ENCODE measurements at regions not wholly inside any gene's neighbourhood (a gene's known extent, or its start where the extent isn't known, plus 50 kb on each side); places are given as distances from the start of the nearest gene placed in this dataset.
A peak's percentile ranks its signal among the peaks of the same experiment; 100 is the strongest.

- no peaks in the 10 kb centered on the region for H3K27me3 ChIP-seq
- no peak overlapping the region for H3K27ac ChIP-seq
- intact Hi-C loops (cut with DNase I; ENCODE audit: low total_unique reads) = no loop called here
- no peaks in the 10 kb centered on the region for H3K4me1 ChIP-seq
- H3K36me3 ChIP-seq = no peaks in the 10 kb centered on the region
- TF ChIP-seq, protein P1, sequence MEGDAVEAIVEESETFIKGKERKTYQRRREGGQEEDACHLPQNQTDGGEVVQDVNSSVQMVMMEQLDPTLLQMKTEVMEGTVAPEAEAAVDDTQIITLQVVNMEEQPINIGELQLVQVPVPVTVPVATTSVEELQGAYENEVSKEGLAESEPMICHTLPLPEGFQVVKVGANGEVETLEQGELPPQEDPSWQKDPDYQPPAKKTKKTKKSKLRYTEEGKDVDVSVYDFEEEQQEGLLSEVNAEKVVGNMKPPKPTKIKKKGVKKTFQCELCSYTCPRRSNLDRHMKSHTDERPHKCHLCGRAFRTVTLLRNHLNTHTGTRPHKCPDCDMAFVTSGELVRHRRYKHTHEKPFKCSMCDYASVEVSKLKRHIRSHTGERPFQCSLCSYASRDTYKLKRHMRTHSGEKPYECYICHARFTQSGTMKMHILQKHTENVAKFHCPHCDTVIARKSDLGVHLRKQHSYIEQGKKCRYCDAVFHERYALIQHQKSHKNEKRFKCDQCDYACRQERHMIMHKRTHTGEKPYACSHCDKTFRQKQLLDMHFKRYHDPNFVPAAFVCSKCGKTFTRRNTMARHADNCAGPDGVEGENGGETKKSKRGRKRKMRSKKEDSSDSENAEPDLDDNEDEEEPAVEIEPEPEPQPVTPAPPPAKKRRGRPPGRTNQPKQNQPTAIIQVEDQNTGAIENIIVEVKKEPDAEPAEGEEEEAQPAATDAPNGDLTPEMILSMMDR (IDR thresholded peaks at IDR 0.05) = no peak
- TF ChIP-seq EP300 (IDR thresholded peaks at IDR 0.05) (no peak), POLR2AphosphoS5 (IDR thresholded peaks at IDR 0.05) (no peak)
- H3K9me3 ChIP-seq = no peaks in the 10 kb centered on the region
- 53 to 69% (median 63%) methylated on average over 1 of the region's 1 CpG for WGBS, 5 donors
- no peak overlapping the region for H3K4me3 ChIP-seq
- DNase-seq = peak in 1 of 2 donors; percentile 8
Measured at GRCh38 chr3:118229196-118229595, 805.5 kb downstream of the IGSF11 start.

- TF ChIP-seq POLR2A (IDR thresholded peaks at IDR 0.05) (no peak), EP300 (IDR thresholded peaks at IDR 0.05) (no peak), POLR2AphosphoS5 (IDR thresholded peaks at IDR 0.05) (no peak)
- TF ChIP-seq, protein P1 (IDR thresholded peaks at IDR 0.05) = no peak
- Histone ChIP-seq H3K9me3 (no peaks in the 10 kb centered on the region), H3K4me3 (no peak overlapping the region), H3K27me3 (no peaks in the 10 kb centered on the region), H3K4me1 (no peaks in the 10 kb centered on the region), H3K27ac (no peak overlapping the region), H3K36me3 (no peaks in the 10 kb centered on the region)
- DNase-seq = no peak
- intact Hi-C loops (cut with DNase I; ENCODE audit: low total_unique reads) = no loop called here
- WGBS, 5 donors = 46 to 87% (median 79%) methylated on average over 2 of the region's 2 CpGs
Measured at GRCh38 chr3:118231578-118231977, 803.1 kb downstream of the IGSF11 start.

- 83 to 93% (median 87%) methylated on average over 4 to 5 of the region's 5 CpGs for WGBS, 5 donors
- no peak overlapping the region for H3K27ac ChIP-seq
- DNase-seq = no peak
- no peaks in the 10 kb centered on the region for H3K27me3 ChIP-seq
- no peak for TF ChIP-seq EP300 (IDR thresholded peaks at IDR 0.05)
- TF ChIP-seq POLR2AphosphoS5 (IDR thresholded peaks at IDR 0.05) = no peak
- TF ChIP-seq, protein P1 (IDR thresholded peaks at IDR 0.05) = no peak
- no peak for TF ChIP-seq POLR2A (IDR thresholded peaks at IDR 0.05)
- no peaks in the 10 kb centered on the region for H3K36me3 ChIP-seq
- intact Hi-C loops (cut with DNase I; ENCODE audit: low total_unique reads) = no loop called here
- H3K9me3 ChIP-seq = no peaks in the 10 kb centered on the region
- H3K4me3 ChIP-seq = no peak overlapping the region
- no peaks in the 10 kb centered on the region for H3K4me1 ChIP-seq
Measured at GRCh38 chr3:118239253-118239652, 795.4 kb downstream of the IGSF11 start.

GRCh38 chr3:118244761-118245160, 789.9 kb downstream of the IGSF11 start:
- no peak overlapping the region for H3K27ac ChIP-seq
- intact Hi-C loops (cut with DNase I; ENCODE audit: low total_unique reads) = no loop called here
- no peaks in the 10 kb centered on the region for H3K36me3 ChIP-seq
- H3K9me3 ChIP-seq = no peaks in the 10 kb centered on the region
- no peaks in the 10 kb centered on the region for H3K27me3 ChIP-seq
- WGBS, 5 donors = 33 to 62% (median 55%) methylated on average over 3 of the region's 3 CpGs
- no peak for DNase-seq
- TF ChIP-seq POLR2AphosphoS5 (IDR thresholded peaks at IDR 0.05) (no peak), POLR2A (IDR thresholded peaks at IDR 0.05) (no peak), EP300 (IDR thresholded peaks at IDR 0.05) (no peak)
- TF ChIP-seq, protein P1 (IDR thresholded peaks at IDR 0.05) = no peak
- no peak overlapping the region for H3K4me3 ChIP-seq
- H3K4me1 ChIP-seq = no peaks in the 10 kb centered on the region
